ENCODE measurements at regions not wholly inside any gene's neighbourhood (a gene's known extent, or its start where the extent isn't known, plus 50 kb on each side); places are given as distances from the start of the nearest gene placed in this dataset.
"Not testable (repeated sequence)": the region's sequence is repeated elsewhere in the genome, so short reads cannot be mapped to it uniquely, and the experiment has no call there.

GRCh38 chr1:60696512-60696911 is 385.8 kb upstream of the NFIA start:
- Histone ChIP-seq H3K27ac (ENCODE audit: low read length) (no peak overlapping the region), H3K27me3 (ENCODE audit: control insufficient read depth, insufficient read depth, low read length) (no peaks in the 10 kb centered on the region), H3K4me1 (ENCODE audit: control insufficient read depth, insufficient read depth, low read length) (no peaks in the 10 kb centered on the region), H3K4me3 (ENCODE audit: low read length) (no peak overlapping the region), H3K36me3 (ENCODE audit: control insufficient read depth, insufficient read depth, low read length) (no peaks in the 10 kb centered on the region), H3K9me3 (ENCODE audit: control insufficient read depth, insufficient read depth, low read length) (no peaks in the 10 kb centered on the region)
- H3K27me3 Mint-ChIP-seq (ENCODE audit: low read depth in 2 of 2): peaks cover 0 to 6% of the 10 kb centered on the region in 2 donors
- DNase-seq (no peak), ATAC-seq (no peak)
- no peak overlapping the region for H3K27ac Mint-ChIP-seq
- no peak overlapping the region for H3K4me3 Mint-ChIP-seq
- TF ChIP-seq CTCF (IDR thresholded peaks at IDR 0.05): no peak
- peaks cover 5% of the 10 kb centered on the region in 2 donors for H3K9me3 Mint-ChIP-seq
- H3K4me1 Mint-ChIP-seq: no peaks in the 10 kb centered on the region
- intact Hi-C loops (cut with micrococcal nuclease): no loop called here
- no peaks in the 10 kb centered on the region for H3K36me3 Mint-ChIP-seq
- WGBS (ENCODE audit: insufficient coverage): 64% methylated on average over 1 of the region's 1 CpG

- no peaks in the 10 kb centered on the region for H3K4me1 ChIP-seq (ENCODE audit: control insufficient read depth, insufficient read depth, low read length)
- Mint-ChIP-seq H3K27ac (no peak overlapping the region), H3K27me3 (ENCODE audit: low read depth in 2 of 2) (peaks cover 0 to 6% of the 10 kb centered on the region in 2 donors), H3K9me3 (peaks cover 5% of the 10 kb centered on the region in 2 donors), H3K4me3 (no peak overlapping the region), H3K4me1 (no peaks in the 10 kb centered on the region), H3K36me3 (no peaks in the 10 kb centered on the region)
- no peak for TF ChIP-seq CTCF (IDR thresholded peaks at IDR 0.05)
- WGBS (ENCODE audit: insufficient coverage): 80% methylated on average over 6 of the region's 6 CpGs
- intact Hi-C loops (cut with micrococcal nuclease): no loop called here
- no peak overlapping the region for H3K27ac ChIP-seq (ENCODE audit: low read length)
- H3K4me3 ChIP-seq (ENCODE audit: low read length): no peak overlapping the region
- H3K9me3 ChIP-seq (ENCODE audit: control insufficient read depth, insufficient read depth, low read length): no peaks in the 10 kb centered on the region
- H3K27me3 ChIP-seq (ENCODE audit: control insufficient read depth, insufficient read depth, low read length): no peaks in the 10 kb centered on the region
- DNase-seq (no peak), ATAC-seq (no peak)
- H3K36me3 ChIP-seq (ENCODE audit: control insufficient read depth, insufficient read depth, low read length): no peaks in the 10 kb centered on the region
Measured at GRCh38 chr1:60695716-60696171, 386.6 kb upstream of the NFIA start.

GRCh38 chr1:60694980-60695379 is 387.4 kb upstream of the NFIA start:
- Histone ChIP-seq H3K27me3 (ENCODE audit: control insufficient read depth, insufficient read depth, low read length) (no peaks in the 10 kb centered on the region), H3K36me3 (ENCODE audit: control insufficient read depth, insufficient read depth, low read length) (no peaks in the 10 kb centered on the region), H3K9me3 (ENCODE audit: control insufficient read depth, insufficient read depth, low read length) (no peaks in the 10 kb centered on the region), H3K4me3 (ENCODE audit: low read length) (no peak overlapping the region), H3K4me1 (ENCODE audit: control insufficient read depth, insufficient read depth, low read length) (no peaks in the 10 kb centered on the region), H3K27ac (ENCODE audit: low read length) (no peak overlapping the region)
- no peak overlapping the region for H3K4me3 Mint-ChIP-seq
- no peak overlapping the region for H3K27ac Mint-ChIP-seq
- TF ChIP-seq CTCF (IDR thresholded peaks at IDR 0.05): no peak
- WGBS (ENCODE audit: insufficient coverage): 91% methylated on average over 2 of the region's 4 CpGs
- no peak for ATAC-seq
- intact Hi-C loops (cut with micrococcal nuclease): no loop called here
- H3K9me3 Mint-ChIP-seq: peaks cover 5 to 7% of the 10 kb centered on the region in 2 donors
- H3K36me3 Mint-ChIP-seq: no peaks in the 10 kb centered on the region
- peaks cover 0 to 6% of the 10 kb centered on the region in 2 donors for H3K27me3 Mint-ChIP-seq (ENCODE audit: low read depth in 2 of 2)
- DNase-seq: no peak
- no peaks in the 10 kb centered on the region for H3K4me1 Mint-ChIP-seq

GRCh38 chr1:60692031-60692430 is 390.3 kb upstream of the NFIA start:
- ATAC-seq (no peak), DNase-seq (no peak)
- intact Hi-C loops (cut with micrococcal nuclease): no loop called here
- TF ChIP-seq CTCF (IDR thresholded peaks at IDR 0.05): no peak
- H3K9me3 Mint-ChIP-seq: peaks cover 3 to 6% of the 10 kb centered on the region in 2 donors
- H3K4me1 ChIP-seq (ENCODE audit: control insufficient read depth, insufficient read depth, low read length): no peaks in the 10 kb centered on the region
- peaks cover 6% of the 10 kb centered on the region in 2 donors for H3K27me3 Mint-ChIP-seq (ENCODE audit: low read depth in 2 of 2)
- no peak overlapping the region for H3K27ac Mint-ChIP-seq
- no peaks in the 10 kb centered on the region for H3K4me1 Mint-ChIP-seq
- no peaks in the 10 kb centered on the region for H3K9me3 ChIP-seq (ENCODE audit: control insufficient read depth, insufficient read depth, low read length)
- no peaks in the 10 kb centered on the region for H3K27me3 ChIP-seq (ENCODE audit: control insufficient read depth, insufficient read depth, low read length)
- no peak overlapping the region for H3K4me3 ChIP-seq (ENCODE audit: low read length)
- H3K27ac ChIP-seq (ENCODE audit: low read length): no peak overlapping the region
- no peaks in the 10 kb centered on the region for H3K36me3 ChIP-seq (ENCODE audit: control insufficient read depth, insufficient read depth, low read length)
- H3K36me3 Mint-ChIP-seq: no peaks in the 10 kb centered on the region
- no peak overlapping the region for H3K4me3 Mint-ChIP-seq

- intact Hi-C loops (cut with micrococcal nuclease); H3K27ac ChIP-seq (ENCODE audit: low read length); H3K9me3 Mint-ChIP-seq: not testable (repeated sequence)
Measured at GRCh38 chr1:60688221-60688620, 394.1 kb upstream of the NFIA start.

More at GRCh38 chr1:60688221-60688620, 394.1 kb upstream of the NFIA start:
- H3K4me3 ChIP-seq (ENCODE audit: low read length); H3K4me3 Mint-ChIP-seq; ATAC-seq; H3K36me3 Mint-ChIP-seq; H3K4me1 ChIP-seq (ENCODE audit: control insufficient read depth, insufficient read depth, low read length); H3K36me3 ChIP-seq (ENCODE audit: control insufficient read depth, insufficient read depth, low read length); H3K4me1 Mint-ChIP-seq; H3K27ac Mint-ChIP-seq; H3K27me3 Mint-ChIP-seq (ENCODE audit: low read depth in 2 of 2); DNase-seq; H3K27me3 ChIP-seq (ENCODE audit: control insufficient read depth, insufficient read depth, low read length); H3K9me3 ChIP-seq (ENCODE audit: control insufficient read depth, insufficient read depth, low read length): not testable (repeated sequence)
- 46% methylated on average over 2 of the region's 2 CpGs for WGBS (ENCODE audit: insufficient coverage)
